ENCODE measurements at regions not wholly inside any gene's neighbourhood (a gene's known extent, or its start where the extent isn't known, plus 50 kb on each side); places are given as distances from the start of the nearest gene placed in this dataset.

DNA sequence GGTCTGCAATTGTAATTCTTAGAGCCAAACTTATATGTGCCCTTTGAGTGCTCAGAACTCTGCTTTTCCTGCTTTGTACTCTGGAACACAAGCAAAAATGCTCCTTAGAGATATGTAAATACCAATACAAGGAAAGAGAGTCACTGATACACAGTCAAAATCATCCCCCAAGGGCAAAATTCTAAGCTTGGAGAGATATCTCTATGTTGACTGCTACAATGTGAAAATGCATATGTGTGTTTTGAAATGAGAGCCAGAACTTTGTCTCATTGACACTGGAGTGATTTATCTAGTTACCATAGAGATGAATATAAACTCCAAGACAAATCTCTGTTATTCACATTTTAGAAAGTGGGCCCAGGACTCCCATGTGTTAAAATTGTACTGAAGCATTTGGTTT is 494.8 kb upstream of the SLITRK1 start:
- H3K27ac ChIP-seq = no peak overlapping the region
- TF ChIP-seq CTCF (conservative IDR thresholded peaks at IDR 0.05) (no peak), ZFX (IDR thresholded peaks at IDR 0.05) (no peak)

GRCh38 chr13:84366506-84366905 is 484.2 kb upstream of the SLITRK1 start:
- no peak for TF ChIP-seq CTCF (conservative IDR thresholded peaks at IDR 0.05)
- TF ChIP-seq ZFX (IDR thresholded peaks at IDR 0.05) = no peak
- no peak overlapping the region for H3K27ac ChIP-seq

DNA sequence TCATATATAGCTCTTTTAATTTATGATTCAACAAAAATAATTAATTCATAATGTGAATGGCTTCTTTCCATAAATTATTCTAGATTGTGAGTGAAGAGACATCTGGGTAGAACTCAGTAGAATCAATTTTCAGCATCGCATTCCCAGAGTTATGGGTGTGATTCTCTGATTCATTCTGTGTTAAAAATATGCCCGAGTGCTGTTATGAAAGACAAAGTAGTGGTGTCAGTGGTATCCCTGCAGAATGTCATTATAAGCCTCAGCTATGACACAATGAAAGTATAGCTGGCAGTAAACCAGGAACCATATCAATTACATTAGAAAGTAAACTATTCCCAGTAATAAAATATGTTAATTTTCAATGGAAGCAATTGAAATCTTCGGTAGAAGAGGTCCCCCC is 480.5 kb upstream of the SLITRK1 start:
- TF ChIP-seq ZFX (IDR thresholded peaks at IDR 0.05) = no peak
- no peak overlapping the region for H3K27ac ChIP-seq

GRCh38 chr13:84360822-84361221 is 478.5 kb upstream of the SLITRK1 start:
- TF ChIP-seq CTCF (conservative IDR thresholded peaks at IDR 0.05) (no peak), ZFX (IDR thresholded peaks at IDR 0.05) (no peak)
- no peak overlapping the region for H3K27ac ChIP-seq

GRCh38 chr13:84358601-84359000 is 476.3 kb upstream of the SLITRK1 start:
- no peak for TF ChIP-seq CTCF (conservative IDR thresholded peaks at IDR 0.05)
- no peak for TF ChIP-seq ZFX (IDR thresholded peaks at IDR 0.05)
- H3K27ac ChIP-seq = no peak overlapping the region

- TF ChIP-seq CTCF (conservative IDR thresholded peaks at IDR 0.05) = no peak
- no peak overlapping the region for H3K27ac ChIP-seq
Measured at GRCh38 chr13:84352946-84353345, 470.7 kb upstream of the SLITRK1 start.

DNA sequence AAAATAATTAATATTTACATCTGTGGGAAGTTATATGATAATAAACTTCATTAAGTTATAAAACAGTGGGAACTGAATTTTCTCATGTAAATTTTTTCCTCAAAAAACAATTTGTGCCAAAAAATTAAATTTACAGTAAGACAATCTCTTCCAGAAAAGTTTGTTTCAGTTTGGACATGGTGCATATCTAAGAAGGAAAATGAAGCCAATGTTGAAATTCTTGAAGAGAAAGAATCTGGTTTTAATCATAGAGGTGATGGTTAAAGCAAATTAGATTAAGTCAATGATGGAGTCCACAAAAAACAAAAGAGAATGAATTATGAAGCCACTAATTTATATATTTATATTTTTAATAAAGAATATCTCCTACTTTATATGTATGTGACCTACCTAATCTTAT is 457.2 kb upstream of the SLITRK1 start:
- TF ChIP-seq ZFX (IDR thresholded peaks at IDR 0.05) = no peak
- TF ChIP-seq CTCF (conservative IDR thresholded peaks at IDR 0.05) = no peak
- H3K27ac ChIP-seq = no peak overlapping the region

DNA sequence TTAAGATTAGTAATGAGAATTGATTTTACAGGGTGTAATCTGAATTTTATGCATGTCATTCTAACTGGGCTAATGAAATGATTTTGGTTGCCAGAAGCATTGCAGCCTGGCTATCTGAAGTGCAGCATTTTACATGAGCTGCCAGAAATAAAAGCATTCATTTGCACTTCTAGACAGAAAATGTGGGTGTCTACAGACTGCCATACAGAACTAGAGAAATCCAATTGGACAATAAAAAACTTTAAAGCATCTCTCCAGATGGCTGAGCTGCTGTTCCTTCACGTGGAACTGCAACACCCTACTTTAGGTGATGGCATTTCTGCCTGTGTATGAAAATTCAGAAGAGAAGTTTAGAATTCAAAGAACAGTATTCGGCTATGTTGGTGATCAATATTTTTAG is 450.1 kb upstream of the SLITRK1 start:
- no peak for TF ChIP-seq CTCF (conservative IDR thresholded peaks at IDR 0.05)
- TF ChIP-seq ZFX (IDR thresholded peaks at IDR 0.05) = no peak

More for the DNA sequence above, 450.1 kb upstream of the SLITRK1 start:
- H3K27ac ChIP-seq = no peak overlapping the region
